AML-193 (cell line): ENCODE measurements at regions not wholly inside any gene's neighbourhood (a gene's known extent, or its start where the extent isn't known, plus 50 kb on each side); places are given as distances from the start of the nearest gene placed in this dataset.

Experiments used
- DNase-seq, 2 experiments: peaks; one replicate each; lab custom pipeline; 2025; lab: John Stamatoyannopoulos, UW

DNA sequence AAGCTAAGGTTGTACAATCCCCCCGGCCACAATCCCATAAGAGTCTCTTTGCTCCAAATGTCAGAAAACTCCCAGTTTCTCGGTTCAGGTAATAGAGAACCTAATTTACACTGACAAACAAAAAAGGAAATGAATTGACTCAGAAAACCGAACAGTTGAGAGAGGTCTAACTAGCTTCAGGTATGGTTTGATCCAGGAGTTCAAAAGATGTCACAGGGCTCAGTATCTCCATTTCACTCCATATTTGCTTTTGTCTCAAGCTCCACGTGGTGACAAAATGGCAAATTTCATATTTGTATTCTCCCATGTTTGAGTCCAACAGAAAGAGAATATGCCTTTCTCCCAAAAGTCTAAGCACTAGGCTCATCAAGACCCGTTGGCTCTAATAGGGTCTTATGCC lies 117.4 kb downstream of the AXIN2 start:
- DNase-seq = no peak

DNA sequence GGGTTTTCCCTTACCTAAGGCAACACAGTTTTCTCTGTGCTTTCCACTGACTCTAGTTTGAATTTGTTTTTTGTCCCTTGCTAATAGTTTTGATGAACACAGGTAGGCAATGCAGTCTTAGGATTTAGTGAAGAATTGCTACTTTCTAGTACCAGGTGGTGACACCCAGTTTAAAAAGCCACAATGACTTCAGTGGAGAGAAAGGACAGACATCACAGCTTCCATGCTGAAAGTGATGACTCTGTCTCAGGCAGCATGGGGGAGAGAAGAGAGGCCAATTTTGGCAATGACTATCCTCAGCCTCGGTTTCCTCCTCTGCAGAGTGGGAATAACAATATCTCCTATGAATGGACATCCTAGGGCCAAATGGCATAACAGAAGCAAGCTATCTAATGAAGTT lies 118.8 kb downstream of the AXIN2 start:
- DNase-seq = no peak

DNA sequence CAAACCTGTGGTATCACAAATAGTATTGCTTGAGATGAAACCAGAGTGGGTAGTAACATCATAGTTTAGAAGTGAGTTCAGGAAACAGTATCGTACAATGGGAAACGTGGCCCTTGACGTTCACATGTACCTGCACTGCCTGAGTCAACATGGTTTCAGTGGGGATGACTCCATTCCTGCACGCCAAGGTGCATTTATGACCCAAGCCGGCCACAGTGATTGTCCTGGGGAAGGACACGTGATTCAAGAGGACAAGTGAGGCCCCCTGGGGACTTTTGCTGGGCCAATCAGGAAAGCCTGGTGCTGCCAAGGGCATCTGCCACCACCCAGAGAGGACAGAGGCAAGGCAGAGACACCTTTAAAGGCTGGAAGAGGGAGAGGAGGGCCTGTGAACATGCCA lies 119.2 kb downstream of the AXIN2 start:
- no peak for DNase-seq

DNA sequence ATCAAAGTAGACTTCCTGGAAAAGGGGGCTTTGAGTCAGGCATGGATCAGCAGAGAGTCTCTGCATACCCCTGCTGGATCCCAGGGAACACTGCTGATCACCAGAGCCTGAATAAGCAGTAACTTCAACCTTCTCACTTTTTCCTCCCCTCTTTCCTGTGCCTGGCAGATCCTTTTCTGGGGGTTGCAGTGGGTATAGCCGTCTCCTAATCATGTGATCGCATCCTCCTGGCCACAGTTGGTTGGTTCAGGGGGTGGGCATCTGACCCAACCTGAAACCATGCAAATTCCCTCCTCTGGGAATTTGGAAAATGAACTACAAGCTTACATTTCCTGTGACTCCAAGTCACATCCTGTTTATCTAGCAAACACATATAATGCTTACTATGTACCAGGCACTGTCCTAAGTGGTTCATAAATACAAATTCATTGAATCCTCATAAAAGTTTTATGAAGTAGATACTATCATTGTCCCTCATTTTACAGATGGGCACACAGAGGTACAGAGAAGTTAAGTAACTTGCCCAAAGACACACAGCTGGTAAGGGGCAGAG lies 120.3 kb downstream of the AXIN2 start:
- no peak for DNase-seq

GRCh38 chr17:65438708-65439294 lies 122.6 kb downstream of the AXIN2 start:
- no peak for DNase-seq

DNA sequence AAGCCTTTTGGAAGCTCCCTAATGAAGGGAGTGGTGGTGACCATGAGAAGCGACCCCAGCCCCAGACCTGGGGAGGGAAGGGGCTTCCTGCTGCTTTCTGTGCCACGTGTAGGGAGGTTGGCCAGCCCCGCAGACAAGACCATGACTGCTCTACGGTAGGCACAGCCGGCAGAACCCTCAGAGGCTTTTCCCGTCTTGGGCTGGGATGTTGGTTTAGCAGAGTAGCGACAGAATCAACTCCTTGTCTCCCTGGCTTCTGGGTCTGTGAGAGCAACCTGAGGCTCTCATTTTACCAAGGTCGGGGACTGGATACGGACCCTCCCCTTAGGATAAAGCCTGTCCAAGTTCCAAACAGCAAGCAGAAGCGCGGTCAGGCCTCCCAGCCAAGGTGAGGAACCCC lies 123.3 kb downstream of the AXIN2 start:
- no peak for DNase-seq

- no peak for DNase-seq
Measured at GRCh38 chr17:65436871-65437270, 124.6 kb downstream of the AXIN2 start.

DNA sequence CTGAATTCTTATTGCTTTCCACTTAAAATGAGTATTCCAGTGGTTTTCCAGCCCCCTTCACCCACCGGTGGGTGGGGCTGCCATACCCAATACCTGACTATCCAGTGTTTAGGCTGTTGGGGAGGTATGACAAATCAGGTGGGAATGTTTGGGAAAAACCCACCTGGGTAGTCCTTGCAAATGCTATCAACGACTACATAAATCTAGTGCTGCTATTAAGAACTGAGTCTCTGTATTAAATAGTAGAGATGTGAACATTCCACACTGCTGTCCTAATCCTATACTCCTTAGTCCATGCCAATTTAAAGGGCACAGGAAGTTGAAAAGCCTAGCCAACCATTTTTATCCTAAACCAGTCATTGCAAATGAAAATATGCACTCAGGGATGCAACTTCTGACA lies 126.6 kb downstream of the AXIN2 start:
- DNase-seq = no peak

GRCh38 chr17:65434251-65434650 lies 127.2 kb downstream of the AXIN2 start:
- DNase-seq = no peak

GRCh38 chr17:65433592-65433991 lies 127.9 kb downstream of the AXIN2 start:
- no peak for DNase-seq

DNA sequence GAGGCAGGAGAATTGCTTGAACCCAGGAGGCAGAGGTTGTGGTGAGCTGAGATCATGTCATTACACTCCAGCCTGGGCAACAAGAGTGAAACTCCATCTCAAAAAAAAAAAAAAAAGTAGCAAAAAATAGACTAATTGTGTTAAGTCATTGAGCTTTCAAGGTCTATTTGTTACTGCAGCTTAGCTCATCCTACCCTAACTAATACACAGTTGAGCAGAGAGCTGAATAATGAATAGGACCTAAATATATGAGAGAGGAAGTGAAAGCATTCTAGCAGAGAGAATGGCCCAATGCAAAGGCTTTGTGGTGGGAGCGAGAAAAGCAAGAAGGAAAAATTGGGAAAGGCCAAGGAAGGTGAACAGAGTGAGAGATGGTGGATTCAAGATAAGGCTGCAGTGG lies 128.3 kb downstream of the AXIN2 start:
- no peak for DNase-seq

GRCh38 chr17:65431116-65431515 lies 130.3 kb downstream of the AXIN2 start:
- DNase-seq = no peak

DNA sequence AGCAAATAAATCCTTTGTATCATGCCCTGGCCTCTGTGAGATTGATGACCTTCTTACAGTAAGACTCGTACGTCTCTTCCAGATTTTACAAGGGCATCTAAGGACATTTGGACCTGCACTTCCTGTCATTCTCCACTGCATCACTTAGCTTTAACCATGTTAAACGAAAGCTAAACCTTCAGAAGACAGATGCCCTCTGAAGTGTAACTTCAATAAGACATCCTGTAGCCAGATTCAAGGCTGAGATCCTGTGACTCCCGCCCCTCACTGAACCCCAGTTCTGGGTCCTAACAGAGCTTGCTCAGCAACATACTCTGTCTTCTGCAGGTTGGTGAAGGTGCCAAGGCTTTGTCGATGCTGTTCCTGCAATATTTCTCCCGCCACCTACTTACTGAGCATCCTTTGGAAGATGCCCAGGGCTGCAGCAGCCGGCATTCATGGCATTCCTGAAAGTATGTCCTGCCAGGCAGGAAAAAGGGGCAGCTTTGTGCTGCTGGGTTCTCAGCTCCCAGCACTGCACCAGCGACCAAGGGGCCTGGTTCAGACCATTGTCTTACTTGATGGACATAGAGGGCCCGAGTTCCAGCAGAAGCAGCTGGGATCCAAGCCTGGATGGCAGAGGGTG lies 131.1 kb downstream of the AXIN2 start:
- DNase-seq = no peak

DNA sequence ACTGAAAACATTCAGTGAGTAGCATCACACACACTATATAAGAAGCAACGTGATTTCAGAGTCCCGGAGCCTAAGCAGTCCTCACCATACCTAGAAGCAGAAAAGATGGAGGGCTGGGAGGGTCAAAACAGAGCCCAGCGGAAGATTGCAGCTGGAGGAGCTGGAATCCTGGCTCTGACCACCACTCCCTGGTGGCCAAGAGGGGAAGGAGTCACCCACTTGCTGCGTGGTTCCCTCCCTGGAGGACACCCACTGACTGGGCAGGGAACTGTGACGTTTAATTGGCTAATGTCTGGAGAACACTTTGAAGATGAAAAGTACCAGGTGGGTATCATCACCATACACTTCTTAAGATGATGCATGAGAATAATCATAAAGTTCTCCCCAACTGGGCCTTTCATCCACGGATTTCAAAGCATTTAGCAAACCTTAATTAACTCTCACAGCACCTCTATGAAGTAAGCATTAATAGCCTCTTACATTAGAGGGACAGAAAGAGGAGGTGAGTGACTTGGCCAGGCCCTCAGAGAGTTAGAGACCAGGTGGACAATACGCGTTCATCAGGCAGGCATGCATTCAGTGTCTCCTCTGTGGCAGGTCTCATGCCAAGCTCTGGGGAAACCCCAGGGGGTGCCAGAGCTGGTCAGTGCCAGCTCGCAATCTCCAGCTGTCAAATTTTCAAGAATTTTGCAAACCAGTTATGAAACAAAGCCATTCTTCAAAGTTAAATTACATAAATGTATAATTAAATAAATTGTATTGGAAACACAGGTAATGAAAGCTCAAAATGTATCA lies 137.9 kb downstream of the AXIN2 start:
- DNase-seq = no peak

GRCh38 chr17:65418622-65419021 lies 142.8 kb downstream of the AXIN2 start:
- DNase-seq = no peak

DNA sequence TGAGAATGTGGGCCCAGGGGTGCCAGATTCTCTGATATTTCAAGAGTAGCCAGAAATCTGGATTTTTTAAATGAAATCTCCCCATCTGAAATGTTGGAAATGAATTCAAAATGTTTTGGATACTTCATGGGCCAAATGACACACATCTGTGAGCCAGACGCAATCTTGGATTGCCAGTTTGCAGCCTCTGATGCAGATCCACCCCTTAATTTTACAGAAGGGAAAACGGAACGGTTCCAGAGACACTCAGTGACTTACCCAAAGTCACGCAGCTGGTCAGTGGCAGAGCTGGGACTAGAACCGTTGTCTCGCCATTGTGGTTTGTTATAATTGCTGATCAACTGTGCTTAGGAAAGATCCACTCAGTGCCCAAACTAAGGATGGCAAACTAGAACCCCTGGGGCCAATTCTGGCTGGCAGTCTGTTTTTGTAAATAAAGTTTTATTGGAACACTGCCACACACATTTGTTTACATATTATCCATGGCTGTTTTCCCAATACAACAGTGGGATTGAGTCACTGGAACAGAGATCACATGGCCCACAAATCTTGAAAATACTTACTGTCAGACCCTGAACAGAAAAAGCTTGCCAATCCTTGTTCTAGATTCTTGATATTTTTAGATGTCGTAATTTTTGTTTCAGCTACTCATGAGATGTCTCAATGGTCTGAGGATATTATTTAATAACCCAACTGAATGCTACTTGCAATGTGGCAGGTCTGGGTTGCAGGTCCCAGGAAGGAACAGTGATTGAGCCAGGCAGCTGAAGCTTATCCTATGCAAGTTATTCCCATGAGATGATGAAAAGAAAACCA lies 143.8 kb downstream of the AXIN2 start:
- DNase-seq = no peak

DNA sequence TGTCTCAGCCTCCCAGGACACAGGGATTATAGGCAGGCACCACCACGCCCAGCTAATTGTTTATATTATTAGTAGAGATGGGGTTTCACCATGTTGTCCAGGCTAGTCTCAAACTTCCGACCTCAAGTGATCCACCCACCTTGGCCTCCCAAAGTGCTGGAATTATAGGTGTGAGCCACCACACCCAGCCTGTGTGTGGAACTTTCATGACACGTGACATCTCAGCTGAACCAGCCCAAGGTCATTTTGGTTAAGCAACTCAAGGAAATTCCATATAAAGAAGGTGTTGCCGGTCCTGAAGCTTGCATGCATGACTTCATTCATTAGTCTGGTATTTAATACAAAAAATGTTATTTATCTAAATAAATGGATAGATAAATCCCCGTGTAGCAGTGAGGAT lies 145.5 kb downstream of the AXIN2 start:
- DNase-seq = no peak

GRCh38 chr17:65413390-65413789 lies 148.1 kb downstream of the AXIN2 start:
- DNase-seq = no peak

GRCh38 chr17:65409381-65409780 lies 152.1 kb downstream of the AXIN2 start:
- no peak for DNase-seq

- no peak for DNase-seq
Measured at GRCh38 chr17:65408050-65408449, 153.4 kb downstream of the AXIN2 start.

DNA sequence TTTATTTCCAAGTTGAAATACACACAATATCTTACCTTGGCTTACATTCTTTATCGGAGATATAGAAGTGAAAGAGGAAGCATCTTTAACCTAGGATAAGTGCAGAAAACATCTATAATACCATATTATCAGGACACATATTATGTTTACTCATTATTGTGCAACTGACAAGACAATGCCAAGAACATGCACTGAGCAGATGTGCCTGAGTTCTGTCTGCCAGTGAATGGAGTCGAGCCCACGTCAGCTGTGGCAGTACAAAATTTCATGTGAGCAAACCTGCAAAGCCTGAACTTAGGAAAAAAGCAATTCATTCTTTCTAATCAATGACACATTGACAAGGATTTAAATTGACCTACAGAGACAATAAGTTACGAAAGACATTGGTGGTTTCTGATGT lies 154.4 kb downstream of the AXIN2 start:
- DNase-seq = no peak

DNA sequence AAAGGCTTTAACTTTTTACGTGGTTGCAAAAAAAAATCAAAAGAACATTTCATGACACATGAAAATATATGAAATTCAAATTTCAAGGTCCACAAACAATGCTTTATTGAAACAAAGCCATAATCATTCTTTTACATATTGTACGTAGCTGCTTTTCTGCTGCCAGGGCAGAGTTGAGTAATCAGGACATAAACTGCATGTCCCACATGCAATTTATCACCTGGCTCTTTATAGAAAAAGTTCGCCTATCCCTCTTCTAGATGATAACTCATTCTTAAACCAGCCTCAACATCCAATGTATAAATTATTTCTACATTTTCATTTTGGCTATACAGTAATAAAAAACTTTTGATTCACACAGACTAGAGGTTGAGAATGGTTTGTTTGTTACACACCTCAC lies 154.9 kb downstream of the AXIN2 start:
- DNase-seq = no peak
